Prostate gland (tissue), 2 donors: ENCODE measurements at regions not wholly inside any gene's neighbourhood (a gene's known extent, or its start where the extent isn't known, plus 50 kb on each side); places are given as distances from the start of the nearest gene placed in this dataset.

Source experiments
- DNase-seq: peaks from one replicate; pipeline ENCODE4 v3.0.0-alpha.2; 2019; ENCODE audit warnings: low spot score
- H3K27ac ChIP-seq, 2 donors: fragments of 200-600 bp; sonication (generic); 2 replicates each; pipeline ENCODE4 v1.5.1; 2017 to 2019
- H3K27me3 ChIP-seq: fragments of 200-600 bp; sonication (generic); replicated peaks from 2 replicates; pipeline ENCODE4 v1.5.1; 2019; ENCODE audit not compliant: insufficient read depth
- H3K36me3 ChIP-seq, 2 donors: fragments of 200-600 bp; sonication (generic); 1 replicate in 1 of 2; 2 replicates in 1 of 2; pipeline versions ENCODE4 v1.5.1 to v1.8.1; 2017 to 2019
- H3K4me1 ChIP-seq: fragments of 200-600 bp; sonication (generic); replicated peaks from 2 replicates; pipeline ENCODE4 v1.5.1; 2019
- H3K4me3 ChIP-seq, 2 donors: fragments of 200-600 bp; sonication (generic); 2 replicates each; pipeline ENCODE4 v1.5.1; 2017 to 2019
- H3K9me3 ChIP-seq: fragments of 200-600 bp; sonication (generic); 2 replicates; pipeline ENCODE4 v1.5.1; 2017
- POLR2A ChIP-seq: fragments of 450-650 bp; IDR thresholded peaks from one replicate; pipeline ENCODE4 v1.6.1; 2016; ENCODE audit warnings: antibody characterized with exemption, mild to moderate bottlenecking
- POLR2AphosphoS5 ChIP-seq: sonication (generic); formaldehyde crosslinking; IDR thresholded peaks from one replicate; pipeline ENCODE4 v1.6.1; 2017; ENCODE audit warnings: antibody characterized with exemption
- WGBS: methylation state at CpG from one replicate; pipeline ENCODE4 v1.1.5; 2018; 5-methylcytosine and 5-hydroxymethylcytosine counted together
- intact Hi-C: fragments of 100-400 bp; cut with DNase I; formaldehyde crosslinking; loops from one replicate; pipeline ENCODE4 v1.14.2; 2022
- TF ChIP-seq, protein P1 (sequence below), 4 experiments: fragments of 200-600 bp in 2 of 4; fragments of 450-650 bp in 2 of 4; sonication (generic) in 2 of 4; IDR thresholded peaks; 1 replicate in 3 of 4; 2 replicates in 1 of 4; pipeline ENCODE4 v1.5.1; 2016 to 2019; ENCODE audit warnings: antibody characterized with exemption in 4 of 4, mild to moderate bottlenecking in 2 of 4, moderate library complexity in 2 of 4

- WGBS, result 100% methylated on average over 1 of the region's 1 CpG
- no peaks in the 10 kb centered on the region for H3K27me3 ChIP-seq
- TF ChIP-seq, protein P1, sequence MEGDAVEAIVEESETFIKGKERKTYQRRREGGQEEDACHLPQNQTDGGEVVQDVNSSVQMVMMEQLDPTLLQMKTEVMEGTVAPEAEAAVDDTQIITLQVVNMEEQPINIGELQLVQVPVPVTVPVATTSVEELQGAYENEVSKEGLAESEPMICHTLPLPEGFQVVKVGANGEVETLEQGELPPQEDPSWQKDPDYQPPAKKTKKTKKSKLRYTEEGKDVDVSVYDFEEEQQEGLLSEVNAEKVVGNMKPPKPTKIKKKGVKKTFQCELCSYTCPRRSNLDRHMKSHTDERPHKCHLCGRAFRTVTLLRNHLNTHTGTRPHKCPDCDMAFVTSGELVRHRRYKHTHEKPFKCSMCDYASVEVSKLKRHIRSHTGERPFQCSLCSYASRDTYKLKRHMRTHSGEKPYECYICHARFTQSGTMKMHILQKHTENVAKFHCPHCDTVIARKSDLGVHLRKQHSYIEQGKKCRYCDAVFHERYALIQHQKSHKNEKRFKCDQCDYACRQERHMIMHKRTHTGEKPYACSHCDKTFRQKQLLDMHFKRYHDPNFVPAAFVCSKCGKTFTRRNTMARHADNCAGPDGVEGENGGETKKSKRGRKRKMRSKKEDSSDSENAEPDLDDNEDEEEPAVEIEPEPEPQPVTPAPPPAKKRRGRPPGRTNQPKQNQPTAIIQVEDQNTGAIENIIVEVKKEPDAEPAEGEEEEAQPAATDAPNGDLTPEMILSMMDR (IDR thresholded peaks at IDR 0.05), result no peak
- no peak for TF ChIP-seq POLR2A
- no peak for TF ChIP-seq POLR2AphosphoS5
- no peak overlapping the region for H3K27ac ChIP-seq
- H3K4me3 ChIP-seq, result no peak overlapping the region
- intact Hi-C loops, result no loop called here
- H3K4me1 ChIP-seq, result no peaks in the 10 kb centered on the region
- H3K9me3 ChIP-seq, result no peaks in the 10 kb centered on the region
- H3K36me3 ChIP-seq, result no peaks in the 10 kb centered on the region
- DNase-seq, result no peak
Measured at GRCh38 chrX:10966057-10966456, 145.1 kb upstream of the HCCS start.

DNA sequence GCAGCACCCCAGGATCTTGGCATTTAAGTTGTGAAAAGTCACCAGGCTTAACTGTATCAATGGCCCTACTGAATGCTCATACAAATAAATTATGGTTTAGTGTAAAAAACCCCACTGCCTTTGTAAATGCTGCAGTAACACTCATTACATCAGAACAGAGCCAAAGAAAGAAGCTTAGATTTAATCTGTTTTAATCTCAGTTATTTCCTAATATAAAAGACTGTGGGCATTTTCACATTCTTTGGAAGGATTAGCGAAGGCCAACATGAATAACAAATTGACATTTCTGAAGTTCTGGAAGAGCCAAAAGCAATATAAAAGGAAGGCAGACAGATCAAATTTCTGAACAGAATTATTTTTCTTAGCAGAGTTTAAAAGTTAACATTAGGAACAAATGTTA is 140.0 kb upstream of the HCCS start:
- H3K4me3 ChIP-seq, result no peak overlapping the region
- H3K4me1 ChIP-seq, result no peaks in the 10 kb centered on the region
- no peak overlapping the region for H3K27ac ChIP-seq
- DNase-seq, result no peak
- TF ChIP-seq POLR2AphosphoS5, result no peak
- TF ChIP-seq, protein P1 (IDR thresholded peaks at IDR 0.05), result no peak
- TF ChIP-seq POLR2A, result no peak
- no peaks in the 10 kb centered on the region for H3K36me3 ChIP-seq
- H3K27me3 ChIP-seq, result no peaks in the 10 kb centered on the region
- WGBS, result 32% methylated on average over 1 of the region's 1 CpG
- H3K9me3 ChIP-seq, result no peaks in the 10 kb centered on the region
- intact Hi-C loops, result no loop called here

DNA sequence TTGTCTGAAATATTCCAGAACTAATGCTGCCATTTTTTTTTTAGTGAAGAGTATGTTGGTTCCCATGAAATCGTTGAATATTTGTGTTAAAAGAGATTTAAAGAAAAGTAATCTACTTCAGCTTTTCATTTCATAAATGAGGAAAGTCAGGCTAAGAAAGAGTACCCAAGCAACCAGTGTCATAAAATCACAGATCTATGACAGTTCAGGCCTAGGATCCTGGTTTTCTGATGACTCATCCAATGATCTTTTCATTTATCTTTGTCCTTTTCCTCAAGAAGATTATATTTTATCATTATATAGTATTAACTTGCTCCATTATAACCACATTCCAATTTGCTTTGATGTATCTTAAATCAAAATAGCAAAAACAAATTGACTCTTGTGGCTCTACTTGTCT is 139.4 kb upstream of the HCCS start:
- H3K27me3 ChIP-seq, result no peaks in the 10 kb centered on the region
- no peaks in the 10 kb centered on the region for H3K36me3 ChIP-seq
- H3K4me3 ChIP-seq, result no peak overlapping the region
- TF ChIP-seq, protein P1 (IDR thresholded peaks at IDR 0.05), result no peak
- no peak for TF ChIP-seq POLR2AphosphoS5
- no peak for TF ChIP-seq POLR2A
- no peak for DNase-seq
- intact Hi-C loops, result no loop called here
- no peaks in the 10 kb centered on the region for H3K9me3 ChIP-seq
- 41% methylated on average over 1 of the region's 1 CpG for WGBS
- no peak overlapping the region for H3K27ac ChIP-seq
- H3K4me1 ChIP-seq, result no peaks in the 10 kb centered on the region

- H3K9me3 ChIP-seq, result no peaks in the 10 kb centered on the region
- TF ChIP-seq POLR2A, result no peak
- TF ChIP-seq, protein P1 (IDR thresholded peaks at IDR 0.05), result no peak
- no peak for TF ChIP-seq POLR2AphosphoS5
- H3K4me1 ChIP-seq, result no peaks in the 10 kb centered on the region
- H3K27me3 ChIP-seq, result no peaks in the 10 kb centered on the region
- H3K36me3 ChIP-seq, result no peaks in the 10 kb centered on the region
- no peak overlapping the region for H3K4me3 ChIP-seq
- H3K27ac ChIP-seq, result no peak overlapping the region
- DNase-seq, result no peak
- intact Hi-C loops, result no loop called here
- WGBS, result 68% methylated on average over 2 of the region's 2 CpGs
Measured at GRCh38 chrX:10972706-10973105, 138.4 kb upstream of the HCCS start.

- TF ChIP-seq, protein P1 (IDR thresholded peaks at IDR 0.05), result no peak
- TF ChIP-seq POLR2AphosphoS5 (no peak), POLR2A (no peak)
- intact Hi-C loops, result no loop called here
- Histone ChIP-seq H3K4me3 (no peak overlapping the region), H3K9me3 (no peaks in the 10 kb centered on the region), H3K36me3 (no peaks in the 10 kb centered on the region), H3K27me3 (no peaks in the 10 kb centered on the region), H3K4me1 (no peaks in the 10 kb centered on the region), H3K27ac (no peak overlapping the region)
- 55% methylated on average over 1 of the region's 1 CpG for whole genome bisulfite sequencing
- no peak for DNase-seq
Measured at GRCh38 chrX:10974920-10975319, 136.2 kb upstream of the HCCS start.
